GF-D8 (cell line): ENCODE measurements at regions not wholly inside any gene's neighbourhood (a gene's known extent, or its start where the extent isn't known, plus 50 kb on each side); places are given as distances from the start of the nearest gene placed in this dataset.

Experiments used
- DNase-seq: peaks from one replicate; lab custom pipeline; 2025; lab: John Stamatoyannopoulos, UW

- no peak for DNase-seq
Observed at GRCh38 chr5:152337484-152337883, 67.6 kb downstream of the NMUR2 start.

GRCh38 chr5:152335461-152335860, 69.6 kb downstream of the NMUR2 start:
- no peak for DNase-seq

- DNase-seq, result no peak
Observed at GRCh38 chr5:152332716-152333460, 72.2 kb downstream of the NMUR2 start.

GRCh38 chr5:152331718-152332117, 73.4 kb downstream of the NMUR2 start:
- DNase-seq, result no peak

DNA sequence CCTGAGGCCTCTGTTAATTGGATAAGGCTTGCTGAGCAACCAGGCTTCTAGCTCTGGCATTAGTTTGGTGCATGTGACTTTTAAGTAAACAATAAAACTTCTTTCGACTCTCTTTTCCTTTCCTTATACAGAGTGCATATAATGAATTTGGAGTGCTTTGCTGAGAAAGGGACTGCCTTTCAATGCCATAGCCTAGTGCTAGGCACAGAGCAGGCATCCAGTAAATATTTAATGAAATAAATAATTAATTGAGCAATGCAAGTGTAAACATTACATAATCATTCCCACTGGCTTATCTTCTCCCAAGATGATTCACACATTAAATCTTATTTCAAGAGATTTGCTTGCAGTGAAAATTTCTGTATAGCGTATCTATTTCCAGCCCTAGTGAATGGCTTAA, 74.1 kb downstream of the NMUR2 start:
- DNase-seq, result no peak

DNA sequence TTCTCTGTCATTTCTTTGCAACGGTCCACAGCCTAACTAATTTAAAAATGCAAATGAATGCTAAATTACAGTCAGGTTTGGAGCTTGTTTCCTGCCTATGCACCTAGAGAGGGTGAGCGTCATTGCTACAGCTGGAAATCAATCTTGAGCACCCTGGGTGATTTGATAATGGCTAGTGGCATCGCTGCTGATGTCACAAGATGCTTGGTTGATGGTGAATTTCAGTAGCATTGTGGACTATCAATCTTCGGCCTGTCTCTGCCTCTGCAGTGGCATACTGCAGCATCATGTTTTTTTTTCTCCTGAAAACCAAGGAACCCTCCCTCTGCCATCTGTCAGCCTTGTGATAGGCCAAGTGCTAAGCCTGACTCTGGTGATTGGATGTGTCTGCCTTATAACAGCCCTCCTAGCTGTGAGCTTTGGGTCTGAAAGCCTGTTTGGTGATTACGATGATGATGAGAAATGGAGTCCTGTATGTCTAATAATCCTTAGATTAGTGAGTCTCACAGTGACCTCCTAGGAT, 75.3 kb downstream of the NMUR2 start:
- DNase-seq, result no peak

GRCh38 chr5:152329207-152329606, 75.9 kb downstream of the NMUR2 start:
- no peak for DNase-seq

DNA sequence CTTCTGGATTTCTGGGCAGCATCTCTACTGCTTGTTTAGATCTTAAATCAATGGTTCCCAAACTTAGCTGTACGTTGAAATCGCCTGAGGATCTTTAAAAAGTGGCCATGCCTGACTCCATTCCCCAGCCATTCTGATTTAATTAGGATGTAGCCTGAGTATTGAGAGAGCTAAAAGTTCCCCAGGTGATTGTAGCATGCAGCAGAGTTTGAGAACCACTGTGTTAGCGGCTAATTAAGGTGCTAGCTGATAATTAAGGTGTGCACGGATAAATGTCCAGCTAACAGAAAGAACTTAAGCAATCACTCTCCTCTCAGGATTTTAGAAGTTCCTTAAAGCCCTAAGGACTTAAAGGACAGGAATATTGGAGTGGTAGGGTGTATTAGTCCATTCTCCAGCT, 89.1 kb downstream of the NMUR2 start:
- no peak for DNase-seq

DNA sequence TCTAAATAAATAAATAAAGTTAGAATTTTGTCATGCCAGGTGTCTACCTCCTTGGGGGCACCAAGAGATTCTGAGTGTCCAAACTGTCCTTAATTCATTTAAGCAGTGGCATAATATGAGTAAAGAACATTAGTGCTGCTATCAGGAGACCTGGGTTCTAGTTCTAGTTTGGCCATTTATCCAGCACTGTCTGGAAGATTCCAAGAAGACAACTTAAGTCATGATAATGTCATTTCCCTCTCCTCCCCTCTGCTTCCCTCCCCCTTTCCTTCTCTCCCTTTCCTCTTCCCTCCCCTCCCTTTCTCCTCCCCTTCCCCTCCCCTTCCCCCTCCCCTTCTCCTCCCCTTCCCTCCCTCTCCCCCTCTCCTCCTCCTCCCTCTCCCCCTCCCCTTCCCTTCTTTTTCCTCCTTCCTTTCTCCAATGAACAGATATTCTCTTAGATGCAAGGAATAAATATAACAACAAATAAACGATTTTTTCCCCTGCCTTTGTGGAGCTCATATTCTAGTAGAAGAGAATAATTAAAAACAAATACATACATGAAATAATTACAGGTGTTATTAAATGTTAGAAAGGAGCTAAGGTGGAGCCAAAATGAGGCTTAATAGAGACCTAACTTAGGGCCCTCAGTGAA, 90.8 kb downstream of the NMUR2 start:
- DNase-seq, result no peak

- DNase-seq, result no peak
Observed at GRCh38 chr5:152309926-152310450, 95.1 kb downstream of the NMUR2 start.

GRCh38 chr5:152306386-152306785, 98.7 kb downstream of the NMUR2 start:
- no peak for DNase-seq

DNA sequence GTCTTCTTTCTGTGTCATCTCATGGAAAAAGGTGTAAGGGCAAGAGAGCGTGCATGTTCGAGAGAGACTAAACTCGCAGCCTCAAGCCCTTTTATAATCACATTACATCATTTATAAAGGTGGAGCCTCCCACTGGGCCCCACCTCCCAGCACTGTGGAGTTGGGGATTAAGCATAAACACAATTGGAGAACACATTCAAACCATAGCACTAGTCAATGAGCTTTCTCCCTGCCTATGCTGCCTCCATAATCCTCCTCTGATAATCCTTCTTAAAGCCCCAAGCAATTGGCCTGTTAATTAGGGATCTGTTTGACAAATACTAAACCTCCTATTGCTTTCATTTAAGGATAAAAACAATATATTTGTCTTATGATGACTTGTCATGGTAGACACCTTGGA, 99.6 kb downstream of the NMUR2 start:
- DNase-seq, result no peak

- no peak for DNase-seq
Observed at GRCh38 chr5:152303841-152304240, 101.2 kb downstream of the NMUR2 start.

DNA sequence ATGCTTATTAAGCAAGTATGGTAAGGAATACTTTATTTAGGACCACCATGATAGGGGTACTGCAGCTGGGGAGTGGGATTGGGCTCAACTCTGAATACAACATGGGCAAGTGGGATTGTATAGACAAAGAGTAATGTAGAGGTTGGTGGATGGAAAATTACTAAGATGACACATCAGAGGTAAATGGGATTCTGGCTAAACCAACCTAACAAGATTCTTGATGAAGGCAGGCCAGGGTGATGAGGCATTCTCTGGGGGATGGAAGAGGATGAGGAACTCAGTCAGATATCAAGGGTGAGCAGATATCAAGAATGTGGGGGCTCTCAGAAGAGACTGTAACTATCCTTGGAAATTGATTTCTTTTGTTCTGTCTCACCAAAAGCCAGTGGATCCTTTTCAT, 107.2 kb downstream of the NMUR2 start:
- no peak for DNase-seq

DNA sequence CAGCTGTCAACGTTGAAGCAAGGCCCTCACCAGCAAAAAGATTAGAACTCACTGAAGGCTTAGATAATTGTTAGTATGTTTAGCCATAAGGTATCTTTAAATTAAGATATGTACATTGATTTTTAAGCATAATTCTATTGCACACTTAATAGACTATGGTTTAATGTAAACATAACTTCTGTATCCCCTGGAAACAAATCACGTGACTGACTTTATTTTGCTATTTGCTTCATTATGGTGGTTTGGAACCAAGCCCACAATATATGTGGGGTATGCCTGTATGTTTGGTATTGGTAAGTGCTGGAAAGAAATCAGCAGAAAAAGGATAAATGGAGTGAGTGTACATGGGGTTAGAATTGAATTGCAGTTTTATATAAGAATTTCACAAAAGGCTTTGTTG, 111.9 kb downstream of the NMUR2 start:
- DNase-seq, result no peak

DNA sequence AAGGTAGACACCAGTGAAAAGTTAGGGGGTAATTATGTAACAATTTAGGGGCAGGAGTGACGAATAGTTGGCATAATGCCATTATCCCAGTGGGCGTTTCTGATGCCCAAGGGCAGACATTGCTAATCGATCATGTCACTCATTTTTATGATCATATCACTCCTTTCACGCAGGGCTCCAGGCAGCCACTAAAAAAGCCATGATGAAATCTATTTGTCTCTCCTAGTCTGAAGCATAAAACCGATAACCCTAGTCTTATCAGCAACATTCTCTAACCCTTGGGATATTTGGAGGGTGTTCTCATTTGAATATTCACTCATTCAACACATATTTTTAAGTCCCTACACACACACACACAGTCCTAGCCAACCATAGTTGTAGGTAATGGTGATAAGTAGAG, 114.9 kb downstream of the NMUR2 start:
- no peak for DNase-seq

DNA sequence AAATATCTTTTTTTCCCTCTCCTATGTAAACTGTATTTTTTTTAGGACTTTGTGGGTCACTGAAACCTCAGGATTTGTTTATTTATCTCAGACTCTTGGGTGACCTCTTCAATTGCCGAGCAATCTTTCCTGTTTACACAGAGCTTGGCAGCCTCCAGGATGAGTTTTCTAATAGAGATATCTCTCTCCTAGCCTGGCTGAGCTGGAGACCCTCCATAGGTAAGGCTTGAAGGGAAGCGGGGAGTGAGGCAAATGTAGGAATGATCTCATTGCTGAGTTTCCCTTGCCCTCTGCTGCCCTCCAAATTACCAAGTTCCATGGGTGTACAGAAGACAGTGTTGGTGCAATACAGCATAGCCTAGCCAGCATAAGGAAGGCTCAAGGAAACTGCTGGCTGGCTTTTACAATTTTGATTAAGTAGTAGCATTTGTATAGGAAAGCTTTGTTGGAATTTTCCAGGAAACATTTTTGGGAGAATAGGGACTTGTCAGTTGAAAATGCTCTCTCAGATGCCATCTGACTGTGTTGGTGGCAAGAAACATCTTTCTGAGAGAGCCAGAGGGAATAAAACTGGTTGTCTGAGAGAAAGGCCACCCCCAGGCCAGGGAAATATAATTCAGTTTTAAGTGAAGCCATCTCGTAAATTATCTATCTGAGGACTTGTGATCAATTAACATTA, 116.0 kb downstream of the NMUR2 start:
- DNase-seq, result no peak

GRCh38 chr5:152288499-152288898, 116.6 kb downstream of the NMUR2 start:
- DNase-seq, result no peak

GRCh38 chr5:152285764-152286163, 119.3 kb downstream of the NMUR2 start:
- DNase-seq, result no peak

DNA sequence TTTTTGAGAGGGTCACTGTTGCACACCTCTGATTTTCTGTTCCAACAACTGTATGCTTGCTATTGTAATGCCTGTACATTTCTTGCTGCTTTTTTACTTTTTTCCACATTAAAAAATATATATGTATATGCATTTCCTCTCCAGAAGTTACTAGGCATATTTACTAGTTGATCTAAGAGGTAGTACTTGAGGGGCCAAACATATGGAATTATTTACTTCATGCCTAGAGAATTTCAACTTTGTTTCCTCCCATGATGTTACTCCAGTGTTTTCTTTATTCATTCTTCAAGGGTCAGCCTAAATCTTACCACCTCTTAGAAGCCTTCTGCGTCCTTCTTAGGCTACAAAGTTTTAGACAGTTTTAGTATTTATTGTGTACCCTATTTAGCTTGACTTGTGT, 122.7 kb downstream of the NMUR2 start:
- DNase-seq, result no peak

- no peak for DNase-seq
Observed at GRCh38 chr5:152277936-152278335, 127.1 kb downstream of the NMUR2 start.

DNA sequence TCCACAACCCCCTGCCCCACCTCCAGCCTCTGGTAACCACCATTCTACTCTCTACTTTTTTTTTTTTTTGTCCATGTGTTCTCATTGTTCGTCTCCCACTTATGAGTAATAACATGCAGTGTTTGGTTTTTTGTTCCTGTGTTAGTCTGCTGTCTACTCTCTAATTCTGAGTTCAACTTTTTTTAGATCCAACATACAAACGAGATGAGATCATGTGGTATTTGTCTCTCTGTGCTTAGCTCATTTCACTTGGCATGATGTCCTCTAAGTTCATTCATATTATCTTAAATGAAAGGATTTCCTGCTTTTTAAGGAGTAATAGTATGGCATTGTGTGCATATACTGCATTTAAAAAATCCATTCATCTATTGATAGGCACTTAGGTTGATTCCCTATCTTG, 130.9 kb downstream of the NMUR2 start:
- no peak for DNase-seq

DNA sequence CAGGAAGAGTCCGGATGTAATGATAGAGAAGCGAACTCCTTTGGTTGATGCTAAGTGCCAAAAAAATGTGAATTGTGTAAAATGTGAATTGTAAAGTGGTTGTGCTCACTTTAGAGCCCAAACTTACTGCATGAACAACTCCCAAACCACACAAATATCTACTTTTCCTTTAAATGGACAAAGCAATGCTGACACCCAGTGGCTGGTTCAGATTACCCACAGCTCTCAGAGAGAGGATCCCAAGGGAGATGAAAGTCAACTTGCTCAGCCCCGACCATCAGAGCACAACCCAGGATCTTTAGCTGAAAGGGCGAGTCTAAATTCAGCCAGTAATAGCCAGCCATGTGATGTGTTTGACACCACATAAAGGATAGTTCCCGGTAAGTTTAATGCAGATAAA, 133.7 kb downstream of the NMUR2 start:
- no peak for DNase-seq
